Neural progenitor cell (in vitro differentiated cells): ENCODE measurements at regions not wholly inside any gene's neighbourhood (a gene's known extent, or its start where the extent isn't known, plus 50 kb on each side); places are given as distances from the start of the nearest gene placed in this dataset.

Experiments
- DNase-seq: peaks from one replicate; pipeline ENCODE4 v3.0.0-alpha.2; 2016; ENCODE audit warnings: low spot score
- H2AFZ ChIP-seq: fragments of 200-600 bp; sonication (generic); replicated peaks from 2 replicates; pipeline ENCODE4 v1.6.1; 2016; ENCODE audit warnings: antibody characterized with exemption
- H3F3A ChIP-seq: fragments of 200-600 bp; sonication (generic); 2 replicates; pipeline ENCODE4 v1.6.1; 2016; ENCODE audit warnings: antibody characterized with exemption, low read depth
- H3K27ac ChIP-seq: fragments of 200-600 bp; sonication (generic); 2 replicates; pipeline ENCODE4 v1.5.1; 2016; ENCODE audit warnings: mild to moderate bottlenecking
- H3K27me3 ChIP-seq: fragments of 200-600 bp; sonication (generic); 2 replicates; pipeline ENCODE4 v1.6.1; 2016; ENCODE audit warnings: mild to moderate bottlenecking, moderate library complexity
- H3K36me3 ChIP-seq: fragments of 200-600 bp; sonication (generic); 2 replicates; pipeline ENCODE4 v1.5.1; 2016
- H3K4me1 ChIP-seq: fragments of 200-600 bp; sonication (generic); 2 replicates; pipeline ENCODE4 v1.6.1; 2016; ENCODE audit warnings: mixed run types
- H3K4me2 ChIP-seq: fragments of 200-600 bp; sonication (generic); 2 replicates; pipeline ENCODE4 v1.6.1; 2016
- H3K4me3 ChIP-seq: fragments of 200-600 bp; sonication (generic); 2 replicates; pipeline ENCODE4 v1.5.1; 2016
- H3K79me2 ChIP-seq: fragments of 200-600 bp; sonication (generic); 2 replicates; pipeline ENCODE4 v1.6.1; 2016; ENCODE audit warnings: low read depth
- H3K9ac ChIP-seq: fragments of 200-600 bp; sonication (generic); 2 replicates; pipeline ENCODE4 v1.6.1; 2016
- H3K9me3 ChIP-seq: fragments of 200-600 bp; sonication (generic); 2 replicates; pipeline ENCODE4 v1.5.1; 2016; ENCODE audit warnings: low read depth
- H4K20me1 ChIP-seq: fragments of 200-600 bp; sonication (generic); 2 replicates; pipeline ENCODE4 v1.6.1; 2016; ENCODE audit warnings: low read depth
- H3K27ac Mint-ChIP-seq: 3 replicates; pipeline ENCODE4 v1.8.0; 2021; ENCODE audit warnings: mixed read lengths
- H3K27me3 Mint-ChIP-seq: 2 replicates; pipeline ENCODE4 v1.8.0; 2022; ENCODE audit warnings: low read depth, mild to moderate bottlenecking, inconsistent platforms, moderate library complexity, mixed read lengths; ENCODE audit not compliant: insufficient read depth
- H3K36me3 Mint-ChIP-seq: 3 replicates; pipeline ENCODE4 v1.8.0; 2021; ENCODE audit warnings: mixed read lengths
- H3K4me1 Mint-ChIP-seq: 3 replicates; pipeline ENCODE4 v1.8.0; 2021; ENCODE audit warnings: mixed read lengths
- H3K4me3 Mint-ChIP-seq: 3 replicates; pipeline ENCODE4 v1.8.0; 2021; ENCODE audit warnings: mild to moderate bottlenecking, moderate library complexity, mixed read lengths
- H3K9me3 Mint-ChIP-seq: 3 replicates; pipeline ENCODE4 v1.8.0; 2020; ENCODE audit warnings: mixed read lengths
- EZH2 ChIP-seq: fragments of 200-600 bp; sonication (generic); IDR thresholded peaks from 2 replicates; pipeline ENCODE4 v1.6.1; 2017; ENCODE audit warnings: antibody characterized with exemption, mild to moderate bottlenecking, moderate library complexity
- EZH2phosphoT487 ChIP-seq: fragments of 200-600 bp; sonication (generic); IDR thresholded peaks from 2 replicates; pipeline ENCODE4 v1.6.1; 2017; ENCODE audit warnings: antibody characterized with exemption
- TF ChIP-seq, protein P1 (sequence below): fragments of 200-600 bp; sonication (generic); IDR thresholded peaks from 2 replicates; pipeline ENCODE4 v1.5.1; 2017; ENCODE audit warnings: antibody characterized with exemption, mild to moderate bottlenecking

GRCh38 chr10:61029411-61029810 is 85.4 kb upstream of the RHOBTB1 start:
- Mint-ChIP-seq H3K27me3 (no peaks in the 10 kb centered on the region), H3K9me3 (peaks cover 2% of the 10 kb centered on the region), H3K27ac (no peak overlapping the region), H3K4me3 (no peak overlapping the region), H3K4me1 (no peaks in the 10 kb centered on the region), H3K36me3 (no peaks in the 10 kb centered on the region)
- DNase-seq: no peak
- Histone ChIP-seq H3K36me3 (no peaks in the 10 kb centered on the region), H3K4me2 (no peak overlapping the region), H3F3A (no peaks in the 10 kb centered on the region), H3K27ac (no peak overlapping the region), H3K79me2 (no peaks in the 10 kb centered on the region), H4K20me1 (no peaks in the 10 kb centered on the region), H3K4me3 (no peak overlapping the region), H3K9me3 (no peaks in the 10 kb centered on the region), H3K27me3 (no peaks in the 10 kb centered on the region), H2AFZ (no peak overlapping the region), H3K4me1 (no peaks in the 10 kb centered on the region), H3K9ac (no peak overlapping the region)
- no peak for TF ChIP-seq EZH2
- TF ChIP-seq, protein P1, sequence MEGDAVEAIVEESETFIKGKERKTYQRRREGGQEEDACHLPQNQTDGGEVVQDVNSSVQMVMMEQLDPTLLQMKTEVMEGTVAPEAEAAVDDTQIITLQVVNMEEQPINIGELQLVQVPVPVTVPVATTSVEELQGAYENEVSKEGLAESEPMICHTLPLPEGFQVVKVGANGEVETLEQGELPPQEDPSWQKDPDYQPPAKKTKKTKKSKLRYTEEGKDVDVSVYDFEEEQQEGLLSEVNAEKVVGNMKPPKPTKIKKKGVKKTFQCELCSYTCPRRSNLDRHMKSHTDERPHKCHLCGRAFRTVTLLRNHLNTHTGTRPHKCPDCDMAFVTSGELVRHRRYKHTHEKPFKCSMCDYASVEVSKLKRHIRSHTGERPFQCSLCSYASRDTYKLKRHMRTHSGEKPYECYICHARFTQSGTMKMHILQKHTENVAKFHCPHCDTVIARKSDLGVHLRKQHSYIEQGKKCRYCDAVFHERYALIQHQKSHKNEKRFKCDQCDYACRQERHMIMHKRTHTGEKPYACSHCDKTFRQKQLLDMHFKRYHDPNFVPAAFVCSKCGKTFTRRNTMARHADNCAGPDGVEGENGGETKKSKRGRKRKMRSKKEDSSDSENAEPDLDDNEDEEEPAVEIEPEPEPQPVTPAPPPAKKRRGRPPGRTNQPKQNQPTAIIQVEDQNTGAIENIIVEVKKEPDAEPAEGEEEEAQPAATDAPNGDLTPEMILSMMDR: no peak
- TF ChIP-seq EZH2phosphoT487: no peak

- no peaks in the 10 kb centered on the region for H4K20me1 ChIP-seq
- H3K9me3 Mint-ChIP-seq: peaks cover 2% of the 10 kb centered on the region
- H3K4me2 ChIP-seq: no peak overlapping the region
- TF ChIP-seq EZH2phosphoT487 (no peak), EZH2 (no peak)
- TF ChIP-seq, protein P1: no peak
- H2AFZ ChIP-seq: no peak overlapping the region
- no peak for DNase-seq
- H3K4me3 Mint-ChIP-seq: no peak overlapping the region
- no peaks in the 10 kb centered on the region for H3K27me3 Mint-ChIP-seq
- H3K36me3 Mint-ChIP-seq: no peaks in the 10 kb centered on the region
- H3K36me3 ChIP-seq: no peaks in the 10 kb centered on the region
- H3F3A ChIP-seq: no peaks in the 10 kb centered on the region
- no peak overlapping the region for H3K27ac Mint-ChIP-seq
- H3K9ac ChIP-seq: no peak overlapping the region
- no peaks in the 10 kb centered on the region for H3K4me1 ChIP-seq
- no peaks in the 10 kb centered on the region for H3K27me3 ChIP-seq
- H3K4me1 Mint-ChIP-seq: no peaks in the 10 kb centered on the region
- no peaks in the 10 kb centered on the region for H3K9me3 ChIP-seq
- H3K79me2 ChIP-seq: no peaks in the 10 kb centered on the region
- no peak overlapping the region for H3K27ac ChIP-seq
- H3K4me3 ChIP-seq: no peak overlapping the region
Observed at GRCh38 chr10:61028861-61029361, 84.9 kb upstream of the RHOBTB1 start.

- Mint-ChIP-seq H3K27ac (no peak overlapping the region), H3K4me3 (no peak overlapping the region), H3K9me3 (no peaks in the 10 kb centered on the region), H3K4me1 (peaks cover 3% of the 10 kb centered on the region), H3K27me3 (no peaks in the 10 kb centered on the region), H3K36me3 (no peaks in the 10 kb centered on the region)
- H3K27ac ChIP-seq: no peak overlapping the region
- no peaks in the 10 kb centered on the region for H3K9me3 ChIP-seq
- no peak overlapping the region for H3K4me2 ChIP-seq
- peak overlapping the region; percentile 40 for H2AFZ ChIP-seq
- no peaks in the 10 kb centered on the region for H3K79me2 ChIP-seq
- no peaks in the 10 kb centered on the region for H3K27me3 ChIP-seq
- H4K20me1 ChIP-seq: no peaks in the 10 kb centered on the region
- no peak overlapping the region for H3K4me3 ChIP-seq
- no peaks in the 10 kb centered on the region for H3K36me3 ChIP-seq
- H3K4me1 ChIP-seq: no peaks in the 10 kb centered on the region
- H3K9ac ChIP-seq: no peak overlapping the region
- peak; percentile 64 for DNase-seq
- no peaks in the 10 kb centered on the region for H3F3A ChIP-seq
- TF ChIP-seq, protein P1: peak; percentile 81
- no peak for TF ChIP-seq EZH2phosphoT487
- TF ChIP-seq EZH2: no peak
Observed at GRCh38 chr10:61024856-61025201, 80.8 kb upstream of the RHOBTB1 start.
